ENCODE measurements at regions not wholly inside any gene's neighbourhood (a gene's known extent, or its start where the extent isn't known, plus 50 kb on each side); places are given as distances from the start of the nearest gene placed in this dataset.

DNA sequence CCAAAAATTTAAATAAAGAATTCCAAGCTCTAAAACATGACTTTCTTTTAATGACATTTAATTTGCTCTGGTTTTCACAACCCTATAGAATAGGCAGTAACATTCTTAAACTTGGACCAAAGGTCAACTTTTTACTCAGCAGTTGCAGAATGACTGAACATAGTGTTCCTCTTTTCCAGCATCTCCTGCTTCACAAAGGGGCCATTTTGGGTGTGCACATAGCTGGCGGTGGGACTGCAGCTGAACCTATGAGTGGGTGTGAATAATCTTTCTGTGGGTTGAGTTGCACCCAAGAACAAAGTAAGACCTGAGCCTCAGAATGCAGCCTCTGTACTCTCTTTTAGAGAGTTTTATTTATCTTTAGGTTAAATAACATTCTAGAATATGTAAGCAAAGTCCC, 96.9 kb upstream of the HAPLN1 start:
- TF ChIP-seq POLR2AphosphoS5 (IDR thresholded peaks at IDR 0.05; ENCODE audit: low read depth) (no peak), GABPA (IDR thresholded peaks at IDR 0.05; ENCODE audit: low read depth) (no peak)
- TF ChIP-seq, protein P1, sequence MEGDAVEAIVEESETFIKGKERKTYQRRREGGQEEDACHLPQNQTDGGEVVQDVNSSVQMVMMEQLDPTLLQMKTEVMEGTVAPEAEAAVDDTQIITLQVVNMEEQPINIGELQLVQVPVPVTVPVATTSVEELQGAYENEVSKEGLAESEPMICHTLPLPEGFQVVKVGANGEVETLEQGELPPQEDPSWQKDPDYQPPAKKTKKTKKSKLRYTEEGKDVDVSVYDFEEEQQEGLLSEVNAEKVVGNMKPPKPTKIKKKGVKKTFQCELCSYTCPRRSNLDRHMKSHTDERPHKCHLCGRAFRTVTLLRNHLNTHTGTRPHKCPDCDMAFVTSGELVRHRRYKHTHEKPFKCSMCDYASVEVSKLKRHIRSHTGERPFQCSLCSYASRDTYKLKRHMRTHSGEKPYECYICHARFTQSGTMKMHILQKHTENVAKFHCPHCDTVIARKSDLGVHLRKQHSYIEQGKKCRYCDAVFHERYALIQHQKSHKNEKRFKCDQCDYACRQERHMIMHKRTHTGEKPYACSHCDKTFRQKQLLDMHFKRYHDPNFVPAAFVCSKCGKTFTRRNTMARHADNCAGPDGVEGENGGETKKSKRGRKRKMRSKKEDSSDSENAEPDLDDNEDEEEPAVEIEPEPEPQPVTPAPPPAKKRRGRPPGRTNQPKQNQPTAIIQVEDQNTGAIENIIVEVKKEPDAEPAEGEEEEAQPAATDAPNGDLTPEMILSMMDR (IDR thresholded peaks at IDR 0.05; ENCODE audit: insufficient read depth, low read length) = no peak
